Transverse colon (tissue), 4 donors: ENCODE measurements at regions not wholly inside any gene's neighbourhood (a gene's known extent, or its start where the extent isn't known, plus 50 kb on each side); places are given as distances from the start of the nearest gene placed in this dataset.
"Not testable (repeated sequence)": the region's sequence is repeated elsewhere in the genome, so short reads cannot be mapped to it uniquely, and the experiment has no call there.

Experiments
- DNase-seq: peaks from one replicate; pipeline ENCODE4 v3.0.0-alpha.2; 2019
- H3K27ac ChIP-seq, 4 donors: fragments of 200-600 bp; sonication (generic); 2 replicates each; pipeline ENCODE4 v1.5.1; 2016 to 2018; ENCODE audit warnings: inconsistent platforms in 4 of 4
- H3K27me3 ChIP-seq: fragments of 200-600 bp; sonication (generic); 2 replicates; pipeline ENCODE4 v1.5.1; 2017; ENCODE audit warnings: inconsistent platforms
- H3K36me3 ChIP-seq, 4 donors: fragments of 200-600 bp; sonication (generic); 2 replicates each; pipeline ENCODE4 v1.5.1; 2017 to 2019; ENCODE audit warnings: inconsistent platforms in 4 of 4
- H3K4me1 ChIP-seq, 4 donors: fragments of 200-600 bp; sonication (generic); 2 replicates each; pipeline ENCODE4 v1.5.1; 2017 to 2020; ENCODE audit warnings: inconsistent platforms in 4 of 4
- H3K4me3 ChIP-seq, 4 donors: fragments of 200-600 bp; sonication (generic); 1 replicate in 1 of 4; 2 replicates in 3 of 4; pipeline versions ENCODE4 v1.5.1 to v1.6.1; 2017 to 2019; ENCODE audit warnings: inconsistent platforms in 4 of 4
- H3K9me3 ChIP-seq, 2 donors: fragments of 200-600 bp; sonication (generic); 2 replicates each; pipeline ENCODE4 v1.5.1; 2017 to 2019; ENCODE audit warnings: inconsistent platforms in 2 of 2
- CTCF ChIP-seq, 5 experiments: fragments of 200-600 bp in 3 of 5; fragments of 450-650 bp in 2 of 5; sonication (generic) in 3 of 5; IDR thresholded peaks; 1 replicate in 2 of 5; 2 replicates in 3 of 5; pipeline ENCODE4 v1.5.1; 2016 to 2017; ENCODE audit warnings: antibody characterized with exemption in 5 of 5, inconsistent platforms in 3 of 5, mild to moderate bottlenecking in 2 of 5, moderate library complexity in 1 of 5
- EP300 ChIP-seq: sonication (generic); formaldehyde crosslinking; IDR thresholded peaks from one replicate; pipeline ENCODE4 v1.6.1; 2017; ENCODE audit warnings: antibody characterized with exemption, low read depth
- POLR2A ChIP-seq: fragments of 450-650 bp; IDR thresholded peaks from one replicate; pipeline ENCODE4 v1.6.1; 2016; ENCODE audit warnings: antibody characterized with exemption, mild to moderate bottlenecking, moderate library complexity
- POLR2AphosphoS5 ChIP-seq, 3 donors: sonication (generic); formaldehyde crosslinking; IDR thresholded peaks; one replicate each; pipeline ENCODE4 v1.6.1; 2016; ENCODE audit warnings: antibody characterized with exemption in 3 of 3
- WGBS, 2 donors: methylation state at CpG; one replicate each; pipeline ENCODE4 v1.1.5; 2018; ENCODE audit warnings: low coverage in 1 of 2; 5-methylcytosine and 5-hydroxymethylcytosine counted together
- in situ Hi-C, 4 donors: fragments of 200-750 bp; cut with MboI; loops; one replicate each; pipeline versions ENCODE4 v1.15.0 to v1.15.1; 2017; ENCODE audit warnings: low sequenced_read_pairs in 3 of 4, low pct_ligation_motif_present in 1 of 4, low pct_unique_long_range_greater_than_20kb in 1 of 4
- intact Hi-C: fragments of 100-400 bp; cut with DNase I; formaldehyde crosslinking; loops from one replicate; pipeline ENCODE4 v1.15.1; 2023; ENCODE audit warnings: low total_unique reads

- Histone ChIP-seq H3K4me1 (no peaks in the 10 kb centered on the region), H3K27ac (no peak overlapping the region), H3K27me3 (no peaks in the 10 kb centered on the region), H3K9me3 (no peaks in the 10 kb centered on the region), H3K36me3 (no peaks in the 10 kb centered on the region), H3K4me3 (no peak overlapping the region)
- in situ Hi-C loops: no loop called here
- no peak for TF ChIP-seq POLR2A
- no peak for TF ChIP-seq EP300
- TF ChIP-seq CTCF (IDR thresholded peaks at IDR 0.05): no peak
- no peak for TF ChIP-seq POLR2AphosphoS5 (IDR thresholded peaks at IDR 0.05)
- WGBS, 2 donors: 49 to 64% methylated on average over 3 of the region's 3 CpGs
- intact Hi-C loops: no loop called here
- DNase-seq: no peak
These were observed 162.7 kb upstream of the NT5E start for GRCh38 chr6:85287158-85287557.

GRCh38 chr6:85286507-85286906 lies 163.4 kb upstream of the NT5E start:
- H3K4me3 ChIP-seq, DNase-seq, in situ Hi-C loops, intact Hi-C loops, H3K4me1 ChIP-seq, H3K27ac ChIP-seq, H3K27me3 ChIP-seq, H3K36me3 ChIP-seq, H3K9me3 ChIP-seq: not testable (repeated sequence)

- DNase-seq: no peak
- TF ChIP-seq POLR2A (no peak), EP300 (no peak), POLR2AphosphoS5 (IDR thresholded peaks at IDR 0.05) (no peak), CTCF (IDR thresholded peaks at IDR 0.05) (no peak)
- intact Hi-C loops (no loop called here), in situ Hi-C loops (no loop called here)
- no peaks in the 10 kb centered on the region for H3K36me3 ChIP-seq
- no peak overlapping the region for H3K27ac ChIP-seq
- no peak overlapping the region for H3K4me3 ChIP-seq
- H3K4me1 ChIP-seq: no peaks in the 10 kb centered on the region
- no peaks in the 10 kb centered on the region for H3K9me3 ChIP-seq
- 90 to 93% methylated on average over 22 of the region's 22 CpGs for WGBS, 2 donors
- no peaks in the 10 kb centered on the region for H3K27me3 ChIP-seq
These were observed 163.9 kb upstream of the NT5E start for GRCh38 chr6:85285934-85286333.

- DNase-seq: no peak
- no peaks in the 10 kb centered on the region for H3K27me3 ChIP-seq
- intact Hi-C loops: no loop called here
- H3K4me1 ChIP-seq: no peaks in the 10 kb centered on the region
- 80 to 88% methylated on average over 4 to 6 of the region's 6 CpGs for WGBS, 2 donors
- no peaks in the 10 kb centered on the region for H3K9me3 ChIP-seq
- in situ Hi-C loops: no loop called here
- TF ChIP-seq EP300: no peak
- TF ChIP-seq CTCF (IDR thresholded peaks at IDR 0.05): no peak
- no peak for TF ChIP-seq POLR2A
- TF ChIP-seq POLR2AphosphoS5 (IDR thresholded peaks at IDR 0.05): no peak
- no peak overlapping the region for H3K4me3 ChIP-seq
- no peaks in the 10 kb centered on the region for H3K36me3 ChIP-seq
- H3K27ac ChIP-seq: no peak overlapping the region
These were observed 164.8 kb upstream of the NT5E start for GRCh38 chr6:85285114-85285513.

GRCh38 chr6:85283436-85283835 lies 166.4 kb upstream of the NT5E start:
- H3K4me3 ChIP-seq: no peak overlapping the region
- TF ChIP-seq CTCF (IDR thresholded peaks at IDR 0.05) (no peak), POLR2AphosphoS5 (IDR thresholded peaks at IDR 0.05) (no peak), EP300 (no peak), POLR2A (no peak)
- WGBS, 2 donors: 76 to 78% methylated on average over 3 of the region's 3 CpGs
- H3K27ac ChIP-seq: no peak overlapping the region
- in situ Hi-C loops: no loop called here
- H3K9me3 ChIP-seq: no peaks in the 10 kb centered on the region
- intact Hi-C loops: no loop called here
- H3K36me3 ChIP-seq: no peaks in the 10 kb centered on the region
- DNase-seq: no peak
- H3K27me3 ChIP-seq: no peaks in the 10 kb centered on the region
- H3K4me1 ChIP-seq: no peaks in the 10 kb centered on the region
